Gastroesophageal sphincter (tissue), 3 donors: ENCODE measurements at regions not wholly inside any gene's neighbourhood (a gene's known extent, or its start where the extent isn't known, plus 50 kb on each side); places are given as distances from the start of the nearest gene placed in this dataset.

Experiments used
- CTCF ChIP-seq, 4 experiments: fragments of 200-600 bp in 2 of 4; fragments of 450-650 bp in 2 of 4; sonication (generic) in 1 of 4; IDR thresholded peaks; one replicate each; pipeline ENCODE4 v1.5.1; 2017 to 2019; ENCODE audit warnings: antibody characterized with exemption in 4 of 4, mild to moderate bottlenecking in 2 of 4, moderate library complexity in 2 of 4
- EP300 ChIP-seq: sonication (generic); formaldehyde crosslinking; IDR thresholded peaks from one replicate; pipeline ENCODE4 v1.6.1; 2017; ENCODE audit warnings: antibody characterized with exemption, mild to moderate bottlenecking
- POLR2A ChIP-seq, 2 donors: fragments of 450-650 bp; IDR thresholded peaks; one replicate each; pipeline ENCODE4 v1.6.1; 2017; ENCODE audit warnings: antibody characterized with exemption in 2 of 2, mild to moderate bottlenecking in 2 of 2, moderate library complexity in 1 of 2
- POLR2AphosphoS5 ChIP-seq: sonication (generic); formaldehyde crosslinking; IDR thresholded peaks from one replicate; pipeline ENCODE4 v1.6.1; 2017; ENCODE audit warnings: antibody characterized with exemption

- TF ChIP-seq POLR2A (IDR thresholded peaks at IDR 0.05) (no peak), CTCF (IDR thresholded peaks at IDR 0.05) (no peak), POLR2AphosphoS5 (no peak), EP300 (no peak)
Observed at GRCh38 chr1:73033640-73034039, 751.3 kb upstream of the NEGR1 start.
